DOHH2 (cell line): ENCODE measurements at regions not wholly inside any gene's neighbourhood (a gene's known extent, or its start where the extent isn't known, plus 50 kb on each side); places are given as distances from the start of the nearest gene placed in this dataset.
"Not testable (repeated sequence)": the region's sequence is repeated elsewhere in the genome, so short reads cannot be mapped to it uniquely, and the experiment has no call there.

Source experiments
- CTCF ChIP-seq: fragments of 200-600 bp; sonication (generic); IDR thresholded peaks from one replicate; pipeline ENCODE4 v1.5.1; 2014; ENCODE audit warnings: antibody characterized with exemption, mild to moderate bottlenecking, low read depth, low read length; ENCODE audit not compliant: poor library complexity, severe bottlenecking
- EZH2phosphoT487 ChIP-seq: fragments of 200-600 bp; sonication (generic); IDR thresholded peaks from 2 replicates; pipeline ENCODE4 v1.6.1; 2017; ENCODE audit warnings: borderline replicate concordance, mild to moderate bottlenecking, antibody characterized with exemption, low read length, moderate library complexity, mixed read lengths

- not testable (repeated sequence) for TF ChIP-seq CTCF, EZH2phosphoT487
These were observed 377.4 kb downstream of the OMA1 start for GRCh38 chr1:58169160-58169559.
